Umbilical cord (tissue), 1 donor: ENCODE measurements at regions not wholly inside any gene's neighbourhood (a gene's known extent, or its start where the extent isn't known, plus 50 kb on each side); places are given as distances from the start of the nearest gene placed in this dataset.
A peak's percentile ranks its signal among the peaks of the same experiment; 100 is the strongest.
"Not testable (repeated sequence)": the region's sequence is repeated elsewhere in the genome, so short reads cannot be mapped to it uniquely, and the experiment has no call there.

Experiments
- DNase-seq: peaks from one replicate; pipeline ENCODE4 v3.0.0-alpha.2; 2015; ENCODE audit warnings: low spot score

DNA sequence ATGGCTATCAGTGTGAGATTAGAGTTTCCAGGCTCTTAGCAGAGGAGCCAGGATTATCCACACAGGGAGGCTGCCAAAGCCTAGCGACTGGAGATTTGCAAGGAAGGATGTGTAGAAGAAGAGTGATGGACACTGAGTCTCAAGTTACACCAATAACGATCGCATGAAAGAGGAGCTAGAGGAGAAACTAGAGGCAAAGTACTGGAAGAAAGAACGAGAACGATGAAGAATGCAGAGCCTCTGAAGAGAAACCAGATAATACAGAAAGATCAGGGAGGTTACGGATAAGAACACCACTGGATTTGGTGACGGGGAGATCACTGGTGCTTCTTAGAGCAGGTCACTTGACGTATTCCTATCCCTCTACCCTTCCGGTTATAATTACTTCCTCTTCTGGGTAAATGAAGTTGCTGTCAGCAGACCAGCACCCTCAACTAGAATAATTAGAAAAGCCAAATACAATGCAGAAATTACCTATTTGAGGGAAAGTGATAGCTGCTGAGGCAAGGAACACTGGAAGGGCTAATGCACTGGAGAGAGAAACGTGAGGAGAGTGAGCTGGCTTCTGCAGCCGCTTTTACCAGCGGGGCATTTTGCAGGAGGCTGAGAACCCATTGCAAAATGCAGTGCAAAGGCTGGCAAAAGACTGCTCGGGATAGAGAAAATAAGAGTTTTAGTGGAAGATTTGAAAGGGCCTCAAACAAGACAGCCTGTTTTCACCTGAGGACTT is 93.1 kb upstream of the HIF1A start:
- peak; percentile 68 for DNase-seq

GRCh38 chr14:61602733-61603077 is 92.6 kb upstream of the HIF1A start:
- DNase-seq = no peak

DNA sequence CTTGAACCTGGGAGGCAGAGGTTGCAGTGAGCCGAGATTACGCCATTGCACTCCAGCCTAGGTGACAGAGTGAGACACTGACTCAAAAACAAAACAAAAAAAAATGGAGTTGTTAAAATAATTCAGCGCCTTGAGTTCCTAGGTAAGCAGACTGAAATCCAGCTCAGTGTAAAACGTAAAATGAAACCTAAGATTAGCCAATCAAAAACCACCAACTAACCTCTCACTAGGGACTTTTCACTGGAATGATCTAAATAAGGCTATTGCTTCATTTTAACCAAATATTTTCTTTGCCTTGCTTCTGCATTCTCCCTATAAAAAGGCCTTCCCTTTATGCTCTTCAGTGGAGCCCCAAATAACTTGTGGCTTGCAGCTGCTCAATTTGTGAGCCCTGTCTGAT is 91.6 kb upstream of the HIF1A start:
- DNase-seq = no peak

- DNase-seq = no peak
Measured at GRCh38 chr14:61607570-61608244, 87.6 kb upstream of the HIF1A start.

- no peak for DNase-seq
Measured at GRCh38 chr14:61608245-61609165, 86.8 kb upstream of the HIF1A start.

DNA sequence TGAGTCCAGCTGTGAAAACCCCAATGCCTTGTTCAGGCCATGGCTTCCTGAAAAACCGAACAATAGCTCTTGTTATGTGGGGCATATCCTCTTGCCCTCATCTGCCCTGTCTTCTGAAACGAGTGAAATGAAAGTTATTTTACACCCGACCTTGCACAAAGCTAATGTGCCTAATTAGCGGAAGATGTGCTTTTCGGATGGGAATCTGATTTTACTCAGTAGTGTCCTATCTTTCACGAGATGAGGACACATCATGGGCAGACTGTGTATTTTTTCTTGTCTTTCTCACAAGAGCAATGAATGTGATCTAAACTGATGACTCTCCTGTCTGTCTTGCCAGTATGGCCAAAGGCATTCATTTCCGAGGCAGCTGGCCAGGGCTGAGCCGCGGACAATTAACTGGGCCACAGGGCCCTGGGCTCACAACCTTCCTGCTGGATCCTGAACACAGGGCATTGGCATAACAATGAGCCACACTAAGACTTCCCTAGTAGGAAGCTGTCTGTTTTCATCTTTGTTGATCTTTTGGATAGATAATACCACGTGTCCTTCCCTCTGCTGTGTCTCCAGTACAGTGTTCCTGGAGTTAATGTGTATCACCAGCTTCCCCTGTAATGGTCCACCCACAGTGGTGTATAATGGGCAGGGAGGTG is 86.0 kb upstream of the HIF1A start:
- DNase-seq = no peak

DNA sequence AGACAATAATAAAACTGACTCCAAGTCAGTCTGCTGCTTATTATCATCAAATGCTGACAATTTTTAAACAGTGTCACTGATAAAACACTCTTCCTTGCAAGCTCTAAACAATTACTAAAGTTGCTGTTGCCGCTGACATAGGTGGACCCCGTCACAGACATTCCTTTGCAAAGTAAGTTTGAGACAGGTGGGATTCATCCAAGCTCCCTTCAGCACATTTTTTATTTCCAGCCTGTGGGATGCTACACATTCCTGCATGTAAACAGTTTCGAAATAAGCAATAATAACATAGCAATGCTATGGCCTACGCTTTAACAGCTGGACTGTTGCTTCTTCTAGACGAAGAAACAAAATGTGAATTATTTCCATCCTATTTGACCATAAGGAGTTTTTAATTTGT is 85.4 kb upstream of the HIF1A start:
- DNase-seq = no peak

GRCh38 chr14:61610900-61611299 is 84.4 kb upstream of the HIF1A start:
- DNase-seq = no peak

- no peak for DNase-seq
Measured at GRCh38 chr14:61611880-61612630, 83.3 kb upstream of the HIF1A start.

GRCh38 chr14:61613006-61613405 is 82.3 kb upstream of the HIF1A start:
- DNase-seq = not testable (repeated sequence)

- no peak for DNase-seq
Measured at GRCh38 chr14:61614693-61615092, 80.6 kb upstream of the HIF1A start.

- DNase-seq = no peak
Measured at GRCh38 chr14:61615743-61616523, 79.4 kb upstream of the HIF1A start.

DNA sequence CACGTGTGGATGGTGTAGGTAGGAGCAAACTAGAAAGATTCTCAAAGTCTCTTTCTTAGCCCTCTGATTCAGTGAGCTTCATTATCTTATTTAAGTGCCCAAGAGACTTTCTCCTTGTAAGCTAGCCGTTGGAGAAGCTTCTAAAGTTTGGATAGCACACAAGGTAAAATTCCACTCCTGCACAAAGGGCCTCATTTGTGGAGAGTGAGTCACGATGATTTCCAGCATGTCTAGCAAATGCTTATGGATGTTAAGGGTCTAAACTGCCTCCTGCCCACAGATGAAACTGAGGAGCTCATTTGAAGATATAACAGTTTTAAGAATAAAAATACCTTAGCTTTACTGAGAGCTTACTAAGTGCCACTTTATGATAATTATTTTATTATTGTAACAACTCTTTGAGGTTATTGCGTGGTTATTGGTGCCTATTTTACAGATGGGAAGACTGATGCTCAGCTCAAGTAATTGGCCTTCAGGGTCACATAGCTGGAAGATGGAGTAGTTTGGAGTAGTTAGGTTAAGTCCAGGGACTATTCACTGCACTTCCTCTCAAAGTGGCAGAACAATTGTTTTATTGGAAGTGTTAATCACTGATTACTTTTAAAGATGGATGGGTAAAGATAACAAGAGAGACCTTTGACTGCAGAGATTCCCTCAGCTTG is 78.7 kb upstream of the HIF1A start:
- peak; percentile 64 for DNase-seq

DNA sequence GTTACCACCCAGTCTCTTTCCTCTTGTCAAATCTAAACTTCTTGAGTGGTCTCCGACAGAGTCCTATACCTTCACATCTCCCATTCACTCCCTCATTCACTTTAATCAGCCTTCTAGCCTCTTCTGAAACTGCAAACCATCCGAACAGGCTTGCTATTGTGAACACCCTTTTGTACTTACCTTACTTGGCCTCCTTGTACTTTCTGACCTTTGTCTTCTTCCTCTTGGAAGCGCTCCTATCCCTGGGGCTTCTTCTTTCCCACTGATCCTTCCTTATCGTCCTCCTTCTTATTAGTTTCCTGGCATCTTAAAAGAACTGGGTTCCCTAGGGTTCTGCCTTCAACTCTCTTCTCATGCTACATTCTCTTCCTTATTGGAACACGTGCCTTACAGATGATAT is 76.9 kb upstream of the HIF1A start:
- no peak for DNase-seq

GRCh38 chr14:61619494-61619893 is 75.8 kb upstream of the HIF1A start:
- no peak for DNase-seq

- DNase-seq = peak; percentile 93
Measured at GRCh38 chr14:61620130-61620946, 75.0 kb upstream of the HIF1A start.

DNA sequence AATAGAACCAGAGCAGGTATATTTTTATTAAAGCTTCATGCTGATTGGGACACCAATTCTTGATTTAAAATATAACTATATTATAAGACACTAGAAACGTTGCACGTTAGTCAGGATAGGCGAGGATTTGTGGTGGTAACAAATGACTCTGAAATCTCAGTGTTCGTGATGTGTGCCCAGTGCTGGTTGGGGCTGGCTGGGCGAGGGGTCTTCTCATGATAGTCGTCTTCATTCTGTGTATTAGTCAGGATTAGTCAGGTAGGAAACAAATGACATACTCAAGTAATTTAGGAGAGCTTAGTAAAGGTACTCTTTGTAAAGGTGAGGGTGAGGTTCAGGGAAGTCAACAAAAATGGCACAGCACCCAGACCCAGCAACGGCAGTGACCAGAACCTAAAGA is 73.9 kb upstream of the HIF1A start:
- no peak for DNase-seq

GRCh38 chr14:61622051-61622450 is 73.3 kb upstream of the HIF1A start:
- DNase-seq = no peak

- no peak for DNase-seq
Measured at GRCh38 chr14:61623927-61624326, 71.4 kb upstream of the HIF1A start.
